ENCODE measurements at regions not wholly inside any gene's neighbourhood (a gene's known extent, or its start where the extent isn't known, plus 50 kb on each side); places are given as distances from the start of the nearest gene placed in this dataset.
"Not testable (repeated sequence)": the region's sequence is repeated elsewhere in the genome, so short reads cannot be mapped to it uniquely, and the experiment has no call there.

DNA sequence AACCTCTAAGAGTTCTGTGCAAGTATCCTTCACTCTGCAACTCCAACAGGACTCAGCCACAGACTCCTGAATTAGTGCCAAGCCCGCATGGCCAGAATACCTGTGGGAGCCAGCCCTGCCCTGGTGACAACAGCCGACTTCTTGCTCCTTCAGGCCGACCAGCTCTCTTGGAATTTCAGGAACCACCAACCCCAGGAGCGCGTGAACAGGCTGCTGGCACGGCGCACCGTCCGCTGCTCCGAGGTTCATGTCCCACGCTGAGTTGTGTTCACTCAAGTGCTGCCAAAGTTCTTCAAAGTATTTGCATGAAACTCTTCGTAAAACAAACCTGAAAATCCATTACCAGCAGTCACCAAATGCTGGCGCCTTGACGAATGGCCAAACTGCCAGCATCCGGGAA lies 232.8 kb downstream of the NR2F1-AS1 start:
- no peaks in the 10 kb centered on the region for H3K36me3 ChIP-seq (ENCODE audit: control insufficient read depth, insufficient read depth, low read length)
- H3K4me3 ChIP-seq (ENCODE audit: low read depth in 2 of 2, low read length in 2 of 2): no peak overlapping the region
- intact Hi-C loops (cut with micrococcal nuclease; ENCODE audit: unreplicated experiment) (no loop called here), in situ Hi-C loops (cut with HindIII; ENCODE audit: low pct_unique_long_range_greater_than_20kb, low sequenced_read_pairs) (no loop called here)
- CTCF ChIA-PET: no interaction called here
- POLR2A ChIA-PET: no interaction called here
- H3K9me3 ChIP-seq (ENCODE audit: control insufficient read depth, insufficient read depth, low read depth, low read length): no peaks in the 10 kb centered on the region
- no peak for TF ChIP-seq TCF7L2 (IDR thresholded peaks at IDR 0.05; ENCODE audit: low read depth, low read length)
- TF ChIP-seq, protein P1, sequence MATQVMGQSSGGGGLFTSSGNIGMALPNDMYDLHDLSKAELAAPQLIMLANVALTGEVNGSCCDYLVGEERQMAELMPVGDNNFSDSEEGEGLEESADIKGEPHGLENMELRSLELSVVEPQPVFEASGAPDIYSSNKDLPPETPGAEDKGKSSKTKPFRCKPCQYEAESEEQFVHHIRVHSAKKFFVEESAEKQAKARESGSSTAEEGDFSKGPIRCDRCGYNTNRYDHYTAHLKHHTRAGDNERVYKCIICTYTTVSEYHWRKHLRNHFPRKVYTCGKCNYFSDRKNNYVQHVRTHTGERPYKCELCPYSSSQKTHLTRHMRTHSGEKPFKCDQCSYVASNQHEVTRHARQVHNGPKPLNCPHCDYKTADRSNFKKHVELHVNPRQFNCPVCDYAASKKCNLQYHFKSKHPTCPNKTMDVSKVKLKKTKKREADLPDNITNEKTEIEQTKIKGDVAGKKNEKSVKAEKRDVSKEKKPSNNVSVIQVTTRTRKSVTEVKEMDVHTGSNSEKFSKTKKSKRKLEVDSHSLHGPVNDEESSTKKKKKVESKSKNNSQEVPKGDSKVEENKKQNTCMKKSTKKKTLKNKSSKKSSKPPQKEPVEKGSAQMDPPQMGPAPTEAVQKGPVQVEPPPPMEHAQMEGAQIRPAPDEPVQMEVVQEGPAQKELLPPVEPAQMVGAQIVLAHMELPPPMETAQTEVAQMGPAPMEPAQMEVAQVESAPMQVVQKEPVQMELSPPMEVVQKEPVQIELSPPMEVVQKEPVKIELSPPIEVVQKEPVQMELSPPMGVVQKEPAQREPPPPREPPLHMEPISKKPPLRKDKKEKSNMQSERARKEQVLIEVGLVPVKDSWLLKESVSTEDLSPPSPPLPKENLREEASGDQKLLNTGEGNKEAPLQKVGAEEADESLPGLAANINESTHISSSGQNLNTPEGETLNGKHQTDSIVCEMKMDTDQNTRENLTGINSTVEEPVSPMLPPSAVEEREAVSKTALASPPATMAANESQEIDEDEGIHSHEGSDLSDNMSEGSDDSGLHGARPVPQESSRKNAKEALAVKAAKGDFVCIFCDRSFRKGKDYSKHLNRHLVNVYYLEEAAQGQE (IDR thresholded peaks at IDR 0.05; ENCODE audit: insufficient read depth in 1 of 2, low read depth in 2 of 2, low read length in 1 of 2): no peak
- TF ChIP-seq POLR2AphosphoS5 (IDR thresholded peaks at IDR 0.05; ENCODE audit: low read depth, low read length): no peak
- TF ChIP-seq, protein P2, sequence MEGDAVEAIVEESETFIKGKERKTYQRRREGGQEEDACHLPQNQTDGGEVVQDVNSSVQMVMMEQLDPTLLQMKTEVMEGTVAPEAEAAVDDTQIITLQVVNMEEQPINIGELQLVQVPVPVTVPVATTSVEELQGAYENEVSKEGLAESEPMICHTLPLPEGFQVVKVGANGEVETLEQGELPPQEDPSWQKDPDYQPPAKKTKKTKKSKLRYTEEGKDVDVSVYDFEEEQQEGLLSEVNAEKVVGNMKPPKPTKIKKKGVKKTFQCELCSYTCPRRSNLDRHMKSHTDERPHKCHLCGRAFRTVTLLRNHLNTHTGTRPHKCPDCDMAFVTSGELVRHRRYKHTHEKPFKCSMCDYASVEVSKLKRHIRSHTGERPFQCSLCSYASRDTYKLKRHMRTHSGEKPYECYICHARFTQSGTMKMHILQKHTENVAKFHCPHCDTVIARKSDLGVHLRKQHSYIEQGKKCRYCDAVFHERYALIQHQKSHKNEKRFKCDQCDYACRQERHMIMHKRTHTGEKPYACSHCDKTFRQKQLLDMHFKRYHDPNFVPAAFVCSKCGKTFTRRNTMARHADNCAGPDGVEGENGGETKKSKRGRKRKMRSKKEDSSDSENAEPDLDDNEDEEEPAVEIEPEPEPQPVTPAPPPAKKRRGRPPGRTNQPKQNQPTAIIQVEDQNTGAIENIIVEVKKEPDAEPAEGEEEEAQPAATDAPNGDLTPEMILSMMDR (IDR thresholded peaks at IDR 0.05): no peak
- no peak for TF ChIP-seq SIN3A (IDR thresholded peaks at IDR 0.05; ENCODE audit: borderline replicate concordance, insufficient read depth, low read depth, low read length)
- no TSS peak for BruUV-seq (replicated peaks)
- H3K27me3 ChIP-seq (ENCODE audit: control insufficient read depth, insufficient read depth, low read length): no peaks in the 10 kb centered on the region
- ATAC-seq: no peak
- H3K4me1 ChIP-seq (ENCODE audit: control insufficient read depth, insufficient read depth, low read length): no peaks in the 10 kb centered on the region; the same call in 1 of the 2 replicates
- H3K27ac ChIP-seq (ENCODE audit: low read length): no peak overlapping the region
- no peak for DNase-seq (ENCODE audit: low read depth, low spot score)

DNA sequence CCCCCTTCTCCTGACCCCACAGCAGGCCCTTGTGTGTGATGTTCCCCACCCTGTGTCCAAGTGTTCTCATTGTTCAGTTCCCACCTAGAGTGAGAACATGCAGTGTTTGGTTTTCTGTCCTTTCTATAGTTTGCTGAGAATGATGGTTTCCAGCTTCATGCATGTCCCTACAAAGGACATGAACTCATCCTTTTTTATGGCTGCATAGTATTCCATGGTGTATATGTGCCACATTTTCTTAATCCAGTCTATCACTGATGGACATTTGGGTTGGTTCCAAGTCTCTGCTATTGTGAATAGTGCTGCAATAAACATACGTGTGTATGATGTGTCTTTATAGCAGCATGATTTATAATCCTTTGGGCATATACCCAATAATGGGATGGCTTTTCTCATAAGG lies 234.2 kb downstream of the NR2F1-AS1 start:
- ATAC-seq; POLR2A ChIA-PET; intact Hi-C loops (cut with micrococcal nuclease; ENCODE audit: unreplicated experiment); DNase-seq (ENCODE audit: low read depth, low spot score); H3K4me3 ChIP-seq (ENCODE audit: low read depth in 2 of 2, low read length in 2 of 2); in situ Hi-C loops (cut with HindIII; ENCODE audit: low pct_unique_long_range_greater_than_20kb, low sequenced_read_pairs); H3K27me3 ChIP-seq (ENCODE audit: control insufficient read depth, insufficient read depth, low read length); H3K9me3 ChIP-seq (ENCODE audit: control insufficient read depth, insufficient read depth, low read depth, low read length); CTCF ChIA-PET; BruUV-seq (replicated peaks); H3K27ac ChIP-seq (ENCODE audit: low read length); H3K4me1 ChIP-seq (ENCODE audit: control insufficient read depth, insufficient read depth, low read length); H3K36me3 ChIP-seq (ENCODE audit: control insufficient read depth, insufficient read depth, low read length): not testable (repeated sequence)

DNA sequence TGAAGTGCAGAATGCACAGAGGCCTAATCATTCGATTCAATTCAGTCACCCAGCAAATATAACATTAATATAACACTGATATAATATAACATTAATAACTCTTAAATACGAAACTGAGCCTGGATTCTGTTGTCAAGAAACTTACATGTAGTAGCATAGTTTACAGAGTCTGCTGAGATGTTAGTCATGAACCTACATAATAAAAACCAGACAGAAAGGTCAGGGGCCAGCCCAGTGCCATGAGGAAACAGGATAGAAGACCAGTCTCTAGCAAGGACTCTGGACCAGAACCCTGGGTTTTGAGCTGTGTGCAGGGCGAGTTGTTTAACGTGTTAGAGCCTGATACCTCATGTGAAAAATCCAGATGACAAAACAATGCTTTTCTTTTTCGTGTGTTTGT lies 234.7 kb downstream of the NR2F1-AS1 start:
- no peaks in the 10 kb centered on the region for H3K27me3 ChIP-seq (ENCODE audit: control insufficient read depth, insufficient read depth, low read length)
- ChIA-PET POLR2A (no interaction called here), CTCF (no interaction called here)
- no peak overlapping the region for H3K4me3 ChIP-seq (ENCODE audit: low read depth in 2 of 2, low read length in 2 of 2)
- no peak for TF ChIP-seq POLR2AphosphoS5 (IDR thresholded peaks at IDR 0.05; ENCODE audit: low read depth, low read length)
- TF ChIP-seq, protein P1 (IDR thresholded peaks at IDR 0.05; ENCODE audit: insufficient read depth in 1 of 2, low read depth in 2 of 2, low read length in 1 of 2): no peak
- no peak for TF ChIP-seq SIN3A (IDR thresholded peaks at IDR 0.05; ENCODE audit: borderline replicate concordance, insufficient read depth, low read depth, low read length)
- no peak for TF ChIP-seq TCF7L2 (IDR thresholded peaks at IDR 0.05; ENCODE audit: low read depth, low read length)
- TF ChIP-seq, protein P2 (IDR thresholded peaks at IDR 0.05): no peak
- BruUV-seq (replicated peaks): no TSS peak
- H3K4me1 ChIP-seq (ENCODE audit: control insufficient read depth, insufficient read depth, low read length): peaks cover 6% of the 10 kb centered on the region; the same call in 1 of the 2 replicates
- DNase-seq (ENCODE audit: low read depth, low spot score) (no peak), ATAC-seq (no peak)
- no peak overlapping the region; the same call in 1 of the 2 replicates for H3K27ac ChIP-seq (ENCODE audit: low read length)
- intact Hi-C loops (cut with micrococcal nuclease; ENCODE audit: unreplicated experiment): no loop called here
- in situ Hi-C loops (cut with HindIII; ENCODE audit: low pct_unique_long_range_greater_than_20kb, low sequenced_read_pairs): no loop called here
- H3K36me3 ChIP-seq (ENCODE audit: control insufficient read depth, insufficient read depth, low read length): no peaks in the 10 kb centered on the region
- H3K9me3 ChIP-seq (ENCODE audit: control insufficient read depth, insufficient read depth, low read depth, low read length): no peaks in the 10 kb centered on the region
